ENCODE measurements at regions not wholly inside any gene's neighbourhood (a gene's known extent, or its start where the extent isn't known, plus 50 kb on each side); places are given as distances from the start of the nearest gene placed in this dataset.

DNA sequence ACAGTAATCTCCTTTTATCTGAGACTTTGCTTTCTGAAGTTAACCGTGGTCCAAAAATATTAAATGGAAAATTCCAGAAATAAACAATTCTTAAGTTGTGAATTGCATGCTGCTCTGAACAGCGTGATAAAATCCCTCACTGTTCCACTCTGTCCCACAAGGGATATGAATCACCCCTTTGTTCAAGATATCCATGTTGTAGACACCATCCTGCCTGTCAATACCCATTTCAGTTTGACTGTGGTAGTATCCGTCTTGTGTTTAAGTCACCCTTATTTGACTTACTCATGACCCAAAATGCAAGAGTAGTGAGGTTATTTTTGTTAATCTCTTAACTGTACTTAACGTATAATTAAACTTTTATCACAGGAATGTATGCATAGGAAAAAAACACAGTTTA lies 435.0 kb downstream of the SHQ1 start:
- H3K79me2 ChIP-seq (ENCODE audit: insufficient read depth, low read length), result peaks cover 71% of the 10 kb centered on the region; the same call in 1 of the 2 replicates
- no peak overlapping the region for H3K4me2 ChIP-seq (ENCODE audit: low read depth, low read length, poor library complexity, severe bottlenecking)

DNA sequence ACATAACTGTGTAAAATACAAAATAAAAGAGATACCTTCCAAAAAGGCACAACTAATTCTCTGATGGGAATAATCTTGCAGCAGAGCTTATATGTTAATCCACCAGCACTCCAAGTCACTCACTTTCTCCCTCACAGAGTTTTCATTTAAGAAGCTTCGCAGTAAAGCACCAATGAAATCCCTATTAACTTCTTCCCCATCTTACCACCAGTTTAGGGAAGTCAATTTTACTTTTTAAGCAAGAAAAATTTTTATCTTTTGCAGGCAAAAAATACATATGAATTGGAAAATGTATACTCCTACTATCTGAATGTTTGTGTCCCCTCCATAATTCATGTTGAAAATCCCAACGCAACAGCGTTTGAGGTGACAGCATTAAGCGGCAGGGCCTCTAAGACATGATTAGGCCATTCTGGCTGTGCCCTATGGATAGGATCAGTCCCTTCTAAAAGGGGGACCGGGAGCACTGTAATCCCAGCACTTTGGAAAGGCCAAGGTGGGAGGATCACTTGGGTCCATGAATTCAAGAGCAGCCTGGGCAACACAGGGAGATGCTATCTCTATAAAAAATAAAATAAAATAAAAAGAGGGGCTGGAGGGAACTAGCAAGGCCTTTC lies 435.8 kb downstream of the SHQ1 start:
- no peaks in the 10 kb centered on the region for H3K9me3 ChIP-seq (ENCODE audit: insufficient read depth, low read length)
- H3K4me2 ChIP-seq (ENCODE audit: low read depth, low read length, poor library complexity, severe bottlenecking), result no peak overlapping the region
- peaks cover 68% of the 10 kb centered on the region; the same call in 1 of the 2 replicates for H3K79me2 ChIP-seq (ENCODE audit: insufficient read depth, low read length)
- H3F3A ChIP-seq (ENCODE audit: insufficient read depth), result no peaks in the 10 kb centered on the region
- no peak overlapping the region for H3K4me3 ChIP-seq (ENCODE audit: insufficient read depth, low read length, poor library complexity, severe bottlenecking)
- no peak overlapping the region for H3K27ac ChIP-seq (ENCODE audit: low read depth, low read length)
- no peaks in the 10 kb centered on the region for H3K9me2 ChIP-seq (replicated peaks; ENCODE audit: insufficient read depth, low read length)
- H2AFZ ChIP-seq (ENCODE audit: low read depth, low read length, severe bottlenecking), result no peak overlapping the region
- H3K27me3 ChIP-seq (ENCODE audit: low read length), result no peaks in the 10 kb centered on the region
- no peak overlapping the region for H3K9ac ChIP-seq (ENCODE audit: low read length)
- no peaks in the 10 kb centered on the region for H3K36me3 ChIP-seq (ENCODE audit: low read length)
- TF ChIP-seq, protein P1, sequence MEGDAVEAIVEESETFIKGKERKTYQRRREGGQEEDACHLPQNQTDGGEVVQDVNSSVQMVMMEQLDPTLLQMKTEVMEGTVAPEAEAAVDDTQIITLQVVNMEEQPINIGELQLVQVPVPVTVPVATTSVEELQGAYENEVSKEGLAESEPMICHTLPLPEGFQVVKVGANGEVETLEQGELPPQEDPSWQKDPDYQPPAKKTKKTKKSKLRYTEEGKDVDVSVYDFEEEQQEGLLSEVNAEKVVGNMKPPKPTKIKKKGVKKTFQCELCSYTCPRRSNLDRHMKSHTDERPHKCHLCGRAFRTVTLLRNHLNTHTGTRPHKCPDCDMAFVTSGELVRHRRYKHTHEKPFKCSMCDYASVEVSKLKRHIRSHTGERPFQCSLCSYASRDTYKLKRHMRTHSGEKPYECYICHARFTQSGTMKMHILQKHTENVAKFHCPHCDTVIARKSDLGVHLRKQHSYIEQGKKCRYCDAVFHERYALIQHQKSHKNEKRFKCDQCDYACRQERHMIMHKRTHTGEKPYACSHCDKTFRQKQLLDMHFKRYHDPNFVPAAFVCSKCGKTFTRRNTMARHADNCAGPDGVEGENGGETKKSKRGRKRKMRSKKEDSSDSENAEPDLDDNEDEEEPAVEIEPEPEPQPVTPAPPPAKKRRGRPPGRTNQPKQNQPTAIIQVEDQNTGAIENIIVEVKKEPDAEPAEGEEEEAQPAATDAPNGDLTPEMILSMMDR (IDR thresholded peaks at IDR 0.05; ENCODE audit: insufficient read depth, low read length, poor library complexity, severe bottlenecking), result no peak
- TF ChIP-seq EZH2phosphoT487 (conservative IDR thresholded peaks at IDR 0.05; ENCODE audit: low read length), result no peak
- H4K20me1 ChIP-seq (ENCODE audit: low read depth, low read length), result peaks cover 72% of the 10 kb centered on the region

More for the DNA sequence above, 435.0 kb downstream of the SHQ1 start:
- no peak overlapping the region for H3K9ac ChIP-seq (ENCODE audit: low read length)
- no peaks in the 10 kb centered on the region for H3K9me3 ChIP-seq (ENCODE audit: insufficient read depth, low read length)
- TF ChIP-seq, protein P1 (IDR thresholded peaks at IDR 0.05; ENCODE audit: insufficient read depth, low read length, poor library complexity, severe bottlenecking), result no peak
- TF ChIP-seq EZH2phosphoT487 (conservative IDR thresholded peaks at IDR 0.05; ENCODE audit: low read length), result no peak
- H3K27ac ChIP-seq (ENCODE audit: low read depth, low read length), result no peak overlapping the region
- no peak overlapping the region for H3K4me3 ChIP-seq (ENCODE audit: insufficient read depth, low read length, poor library complexity, severe bottlenecking)
- H3K27me3 ChIP-seq (ENCODE audit: low read length), result no peaks in the 10 kb centered on the region
- H2AFZ ChIP-seq (ENCODE audit: low read depth, low read length, severe bottlenecking), result no peak overlapping the region
- H3F3A ChIP-seq (ENCODE audit: insufficient read depth), result no peaks in the 10 kb centered on the region
- no peaks in the 10 kb centered on the region for H3K9me2 ChIP-seq (replicated peaks; ENCODE audit: insufficient read depth, low read length)
- no peaks in the 10 kb centered on the region for H3K36me3 ChIP-seq (ENCODE audit: low read length)
- peaks cover 70% of the 10 kb centered on the region for H4K20me1 ChIP-seq (ENCODE audit: low read depth, low read length)

DNA sequence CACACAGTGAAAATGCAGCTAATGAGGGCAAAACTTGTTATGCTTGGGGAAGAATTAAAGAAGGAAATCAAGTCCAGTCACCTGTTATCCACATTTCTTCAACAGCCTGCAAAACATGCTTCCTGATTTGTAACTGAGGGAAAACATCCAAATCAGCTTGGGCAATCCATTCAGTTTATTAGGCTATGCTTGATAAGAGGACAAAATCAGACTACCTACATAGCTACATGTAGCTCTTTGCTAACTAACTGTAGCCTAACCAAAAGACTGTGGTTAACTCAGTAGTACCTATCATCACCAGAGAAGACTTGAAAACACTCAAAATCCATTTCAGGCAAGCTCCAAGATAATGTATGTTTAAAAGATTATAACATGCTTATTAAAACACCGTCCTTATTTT lies 436.4 kb downstream of the SHQ1 start:
- no peaks in the 10 kb centered on the region for H3K9me3 ChIP-seq (ENCODE audit: insufficient read depth, low read length)
- TF ChIP-seq EZH2phosphoT487 (conservative IDR thresholded peaks at IDR 0.05; ENCODE audit: low read length), result no peak
- TF ChIP-seq, protein P1 (IDR thresholded peaks at IDR 0.05; ENCODE audit: insufficient read depth, low read length, poor library complexity, severe bottlenecking), result no peak
- H4K20me1 ChIP-seq (ENCODE audit: low read depth, low read length), result peaks cover 67% of the 10 kb centered on the region
- no peaks in the 10 kb centered on the region for H3K36me3 ChIP-seq (ENCODE audit: low read length)
- no peaks in the 10 kb centered on the region for H3K9me2 ChIP-seq (replicated peaks; ENCODE audit: insufficient read depth, low read length)
- H3K4me2 ChIP-seq (ENCODE audit: low read depth, low read length, poor library complexity, severe bottlenecking), result no peak overlapping the region
- no peaks in the 10 kb centered on the region for H3F3A ChIP-seq (ENCODE audit: insufficient read depth)
- no peak overlapping the region for H3K27ac ChIP-seq (ENCODE audit: low read depth, low read length)
- H3K9ac ChIP-seq (ENCODE audit: low read length), result no peak overlapping the region
- H3K27me3 ChIP-seq (ENCODE audit: low read length), result no peaks in the 10 kb centered on the region
- no peak overlapping the region for H3K4me3 ChIP-seq (ENCODE audit: insufficient read depth, low read length, poor library complexity, severe bottlenecking)
- peaks cover 68% of the 10 kb centered on the region; the same call in 1 of the 2 replicates for H3K79me2 ChIP-seq (ENCODE audit: insufficient read depth, low read length)
- no peak overlapping the region for H2AFZ ChIP-seq (ENCODE audit: low read depth, low read length, severe bottlenecking)

Data from SU-DHL-6 (cell line).